HG03565 (cell line): ENCODE measurements at regions not wholly inside any gene's neighbourhood (a gene's known extent, or its start where the extent isn't known, plus 50 kb on each side); places are given as distances from the start of the nearest gene placed in this dataset.

Source experiments
- ATAC-seq: cut with Tn5 transposase; IDR thresholded peaks from one replicate; pipeline ENCODE4 v1.9.1; 2021; ENCODE audit warnings: mild to moderate bottlenecking, moderate library complexity; ENCODE audit not compliant: unreplicated experiment

DNA sequence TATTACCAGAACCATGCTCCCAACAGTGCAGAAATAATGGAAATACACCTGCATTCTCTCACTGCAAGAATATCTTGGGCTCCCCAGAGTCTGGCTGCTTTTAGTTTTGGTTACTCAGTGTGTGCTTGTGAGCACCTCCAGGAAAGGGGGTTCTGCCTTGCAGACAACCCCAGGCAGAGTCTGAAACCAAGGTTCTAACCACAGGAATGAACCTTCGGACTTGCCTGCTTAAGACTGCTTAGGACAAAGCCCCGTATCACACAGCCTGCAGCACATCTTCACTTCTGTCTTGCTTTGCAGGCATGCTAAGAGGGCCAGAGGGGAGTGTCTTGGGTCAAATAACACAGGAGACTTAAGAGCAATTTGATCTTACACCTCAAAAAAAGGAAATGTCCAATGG lies 94.8 kb upstream of the SPATA31C2 start:
- ATAC-seq, result no peak

- ATAC-seq, result no peak
Measured at GRCh38 chr9:88230612-88231011, 92.3 kb upstream of the SPATA31C2 start.

DNA sequence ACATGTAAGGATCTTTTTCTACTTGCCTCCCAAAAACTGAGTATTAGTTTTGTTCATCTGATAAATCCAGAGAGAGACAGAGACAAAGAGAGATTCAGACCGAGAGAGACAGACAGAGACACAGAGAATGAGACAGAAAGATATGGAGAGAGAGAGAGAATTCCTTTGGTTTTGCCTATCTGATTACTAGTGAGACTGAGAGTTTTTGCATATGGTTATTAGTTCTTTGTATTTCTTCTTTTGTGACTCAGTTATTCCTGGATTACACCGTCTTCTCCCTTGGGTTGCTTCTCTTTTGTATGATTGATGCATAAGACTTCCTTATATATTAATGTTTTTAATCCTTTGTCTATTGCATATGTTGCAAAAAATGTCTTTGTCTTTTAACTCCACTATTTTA lies 91.2 kb upstream of the SPATA31C2 start:
- no peak for ATAC-seq

GRCh38 chr9:88224938-88225337 lies 86.7 kb upstream of the SPATA31C2 start:
- ATAC-seq, result no peak

DNA sequence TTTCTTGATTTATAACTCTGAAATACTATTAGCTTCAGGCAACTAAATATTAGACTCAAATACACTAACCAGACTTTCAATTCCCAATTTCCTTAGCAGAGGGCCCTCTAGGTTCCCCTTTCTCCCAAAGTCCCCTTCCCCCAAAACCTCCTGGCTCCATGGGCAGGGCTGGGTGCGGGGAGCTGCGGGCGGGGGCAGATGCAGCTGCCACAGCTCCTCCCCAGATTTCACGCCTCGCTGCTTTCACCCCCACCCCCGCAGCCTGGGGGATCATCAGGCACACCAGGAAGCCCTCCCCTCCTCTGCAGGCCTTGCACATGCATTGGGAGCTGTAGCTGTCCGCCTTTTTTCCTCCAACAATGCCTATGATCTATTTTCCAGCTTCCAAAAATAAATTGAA lies 82.8 kb upstream of the SPATA31C2 start:
- ATAC-seq, result no peak

DNA sequence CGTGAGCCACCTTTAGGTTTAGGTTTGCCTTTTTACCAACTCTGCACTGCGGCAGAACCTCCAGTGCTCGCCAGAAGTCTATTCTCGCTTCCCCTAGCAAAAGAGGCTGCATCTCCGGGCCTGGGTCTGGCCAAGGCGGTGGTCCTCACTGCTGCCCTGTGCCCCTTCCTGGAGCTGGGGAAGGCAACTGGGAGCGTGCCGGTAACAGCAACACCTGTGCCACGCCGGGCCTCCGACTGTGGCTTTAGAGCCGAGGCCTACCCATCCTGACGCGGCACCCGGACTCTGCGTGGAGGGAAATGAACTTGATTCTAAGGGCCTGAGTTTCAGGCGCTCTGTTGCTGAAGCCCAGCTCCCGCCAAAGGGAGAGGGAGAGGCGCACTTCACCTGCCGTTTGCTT lies 82.4 kb upstream of the SPATA31C2 start:
- ATAC-seq, result no peak

GRCh38 chr9:88219601-88220000 lies 81.3 kb upstream of the SPATA31C2 start:
- ATAC-seq, result no peak

- ATAC-seq, result no peak
Measured at GRCh38 chr9:88218726-88219125, 80.5 kb upstream of the SPATA31C2 start.

DNA sequence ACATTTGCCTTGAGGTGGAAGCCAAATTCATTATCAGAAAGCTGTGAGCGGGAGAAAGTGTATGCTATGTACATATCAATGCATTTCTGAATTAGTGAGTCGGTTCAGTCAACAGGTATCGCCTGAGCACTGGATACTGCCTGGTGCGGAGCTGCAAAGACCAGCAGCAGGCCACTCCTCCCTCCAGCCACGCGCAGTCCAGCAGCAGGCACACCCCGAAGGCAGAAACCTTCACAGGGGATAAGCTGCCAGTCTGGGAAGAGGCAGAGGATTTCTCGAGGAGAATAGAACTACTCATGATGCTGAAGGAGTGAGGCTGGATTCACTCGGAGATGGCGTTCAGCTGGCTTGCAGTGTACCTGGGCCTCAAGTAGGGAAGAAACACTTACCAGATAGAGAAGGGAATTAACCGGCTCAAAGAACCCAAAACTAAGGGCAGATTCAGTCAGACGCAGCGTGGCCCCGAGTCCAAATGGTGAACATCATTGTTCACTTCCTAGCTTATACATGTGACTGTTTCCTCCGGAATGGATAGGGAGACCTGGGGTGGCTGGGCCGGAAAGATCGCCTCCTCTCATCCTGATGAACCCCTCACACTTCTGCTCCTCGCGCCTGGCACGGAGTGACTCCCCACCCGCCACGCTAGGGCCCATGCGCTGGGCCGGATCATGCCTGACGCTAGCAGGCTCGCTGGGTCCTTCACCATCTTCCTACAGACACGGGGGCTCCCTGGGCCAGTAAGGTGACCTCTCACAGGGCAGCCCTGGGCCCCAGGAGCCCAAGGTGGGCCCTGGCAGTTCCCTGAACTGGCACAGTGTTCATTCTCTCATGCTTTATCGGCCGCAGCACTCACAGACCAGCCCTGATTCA lies 78.1 kb upstream of the SPATA31C2 start:
- ATAC-seq, result no peak

- ATAC-seq, result no peak
Measured at GRCh38 chr9:88215196-88216125, 77.2 kb upstream of the SPATA31C2 start.

DNA sequence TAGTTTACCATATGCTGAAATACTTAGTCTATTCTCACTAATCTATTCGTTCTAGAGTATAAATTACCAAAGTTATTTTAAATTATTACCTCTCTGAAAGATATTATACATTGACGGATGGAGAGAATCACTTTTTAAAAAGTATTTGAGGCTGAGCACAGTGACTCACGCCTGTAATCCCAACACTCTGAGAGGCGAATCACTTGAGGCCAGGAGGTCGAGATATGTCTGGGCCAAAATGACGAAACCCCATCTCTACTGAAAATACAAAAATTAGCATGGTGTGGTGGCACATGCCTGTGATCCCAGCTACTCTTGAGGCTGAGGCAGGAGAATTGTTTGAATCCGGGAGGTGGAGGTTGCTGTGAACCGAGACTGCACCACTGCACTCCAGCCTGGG lies 64.0 kb upstream of the SPATA31C2 start:
- no peak for ATAC-seq

DNA sequence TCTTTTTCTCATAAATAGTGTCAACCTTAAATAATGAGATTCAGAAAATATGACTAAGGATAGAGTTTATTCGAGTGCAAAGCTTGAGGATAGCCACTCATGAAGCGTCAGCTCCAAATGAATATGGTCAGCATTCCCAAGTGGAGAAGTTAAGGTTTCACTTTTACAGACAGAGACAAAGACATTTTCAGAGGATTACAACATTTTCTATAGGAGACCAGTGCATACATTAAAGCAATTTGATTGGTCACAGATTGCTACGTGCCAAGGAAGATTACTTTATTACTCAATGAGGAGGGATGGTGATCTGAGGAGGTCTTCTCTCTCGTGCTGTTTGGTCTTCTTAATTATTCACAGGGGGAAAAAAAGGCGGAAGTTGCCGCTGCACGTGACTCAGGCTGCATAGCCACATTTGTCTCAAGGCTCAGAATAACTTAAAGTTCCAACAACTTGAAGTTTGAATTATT lies 60.1 kb upstream of the SPATA31C2 start:
- ATAC-seq, result no peak

DNA sequence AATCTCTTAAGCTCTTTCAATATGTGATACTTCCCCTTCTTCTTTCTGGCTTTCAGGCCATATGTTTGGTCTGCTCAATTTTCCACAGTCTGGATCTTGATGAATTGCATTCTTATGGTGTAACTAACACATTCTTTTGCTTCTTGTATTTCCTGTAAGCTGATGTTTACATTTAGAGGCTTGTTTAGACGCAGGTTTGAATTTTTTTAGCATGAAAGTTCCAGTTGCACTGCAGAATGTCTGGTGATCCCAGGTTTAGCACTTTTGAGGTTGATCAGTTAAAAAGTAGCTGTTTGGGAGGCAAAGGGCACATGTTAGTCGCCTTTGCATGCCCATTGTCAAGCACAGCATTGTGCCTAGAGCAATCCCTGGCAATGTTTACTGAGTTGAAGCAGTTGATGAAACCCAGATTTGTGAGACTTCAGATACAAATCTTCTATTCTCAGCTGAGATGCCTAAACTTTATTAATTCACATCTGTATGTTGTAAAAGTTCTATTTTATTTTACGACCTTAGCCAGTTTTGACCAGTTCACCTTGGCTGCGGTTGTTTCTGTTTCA lies 59.6 kb upstream of the SPATA31C2 start:
- ATAC-seq, result no peak

GRCh38 chr9:88197016-88197415 lies 58.7 kb upstream of the SPATA31C2 start:
- ATAC-seq, result no peak

GRCh38 chr9:88196142-88196790 lies 58.0 kb upstream of the SPATA31C2 start:
- ATAC-seq, result no peak

GRCh38 chr9:88193766-88194165 lies 55.5 kb upstream of the SPATA31C2 start:
- ATAC-seq, result no peak

DNA sequence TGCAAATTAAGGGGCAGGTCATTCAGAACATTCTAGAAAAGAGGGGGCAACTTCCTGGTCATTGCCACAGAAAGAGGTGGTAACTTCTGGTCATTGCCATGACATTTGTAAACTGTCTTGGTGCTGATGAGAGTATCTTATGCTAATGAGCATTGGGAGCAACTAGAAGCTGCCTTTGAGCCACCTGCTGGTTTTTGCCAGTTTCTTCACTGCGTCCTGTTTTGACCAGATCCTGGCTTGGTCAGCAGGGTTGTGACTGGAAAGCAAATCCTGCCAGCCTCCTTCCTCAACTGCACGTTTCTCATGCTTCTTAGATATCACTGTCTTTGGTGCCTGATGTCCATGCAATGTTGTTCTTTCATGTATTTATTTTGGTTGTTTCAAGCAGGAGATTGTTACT lies 53.2 kb upstream of the SPATA31C2 start:
- no peak for ATAC-seq

DNA sequence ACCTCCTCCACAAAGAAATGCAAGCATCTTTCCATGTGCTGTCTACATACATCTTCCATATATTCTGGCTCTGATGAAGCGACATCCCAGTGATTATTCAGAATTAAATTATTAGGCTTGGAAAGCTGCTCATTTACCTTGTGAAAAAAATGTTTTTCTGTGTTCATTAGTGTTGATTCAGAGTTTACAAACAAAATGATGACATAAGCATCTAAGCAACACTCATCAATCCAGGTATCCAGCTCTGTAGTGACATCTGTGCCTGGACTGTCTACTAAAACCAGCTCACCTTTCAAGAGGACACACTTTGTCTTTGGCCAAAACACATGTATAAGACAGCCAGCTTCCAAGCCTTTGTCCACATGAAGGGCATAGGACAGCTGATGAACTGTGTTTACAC lies 51.1 kb upstream of the SPATA31C2 start:
- ATAC-seq, result no peak
